ENCODE measurements at regions not wholly inside any gene's neighbourhood (a gene's known extent, or its start where the extent isn't known, plus 50 kb on each side); places are given as distances from the start of the nearest gene placed in this dataset.

GRCh38 chr13:30123575-30123974 lies 183.8 kb downstream of the KATNAL1 start:
- TF ChIP-seq CTCF (IDR thresholded peaks at IDR 0.05; ENCODE audit: extremely low read depth, insufficient read depth, missing control alignments) = no peak
- DNase-seq (ENCODE audit: low spot score) = no peak
- in situ Hi-C loops (cut with MboI; ENCODE audit: low pct_unique_long_range_greater_than_20kb, low sequenced_read_pairs, unreplicated experiment) = loop anchor here (25.0 kb wide), 1 partner anchor 611 kb away; no protein-coding TSS in a partner anchor

- in situ Hi-C loops (cut with MboI; ENCODE audit: low pct_unique_long_range_greater_than_20kb, low sequenced_read_pairs, unreplicated experiment) = loop anchor here (25.0 kb wide), 1 partner anchor 609 kb away; no protein-coding TSS in a partner anchor
- no peak for TF ChIP-seq CTCF (IDR thresholded peaks at IDR 0.05; ENCODE audit: extremely low read depth, insufficient read depth, missing control alignments)
- no peak for DNase-seq (ENCODE audit: low spot score)
Observed at GRCh38 chr13:30121666-30122065, 185.7 kb downstream of the KATNAL1 start.

- in situ Hi-C loops (cut with MboI; ENCODE audit: low pct_unique_long_range_greater_than_20kb, low sequenced_read_pairs, unreplicated experiment) = loop anchor here (25.0 kb wide), 1 partner anchor 609 kb away; no protein-coding TSS in a partner anchor
- TF ChIP-seq CTCF (IDR thresholded peaks at IDR 0.05; ENCODE audit: extremely low read depth, insufficient read depth, missing control alignments) = no peak
- no peak for DNase-seq (ENCODE audit: low spot score)
Observed at GRCh38 chr13:30121244-30121643, 186.1 kb downstream of the KATNAL1 start.

- no peak for TF ChIP-seq CTCF (IDR thresholded peaks at IDR 0.05; ENCODE audit: extremely low read depth, insufficient read depth, missing control alignments)
- in situ Hi-C loops (cut with MboI; ENCODE audit: low pct_unique_long_range_greater_than_20kb, low sequenced_read_pairs, unreplicated experiment) = loop anchor here (25.0 kb wide), 1 partner anchor 608 kb away; no protein-coding TSS in a partner anchor
- DNase-seq (ENCODE audit: low spot score) = no peak
Observed at GRCh38 chr13:30120133-30120822, 187.1 kb downstream of the KATNAL1 start.

- in situ Hi-C loops (cut with MboI; ENCODE audit: low pct_unique_long_range_greater_than_20kb, low sequenced_read_pairs, unreplicated experiment) = loop anchor here (10.0 to 25.0 kb wide), 2 partner anchors 345 to 607 kb away; no protein-coding TSS in a partner anchor
- TF ChIP-seq CTCF (IDR thresholded peaks at IDR 0.05; ENCODE audit: extremely low read depth, insufficient read depth, missing control alignments) = no peak
- DNase-seq (ENCODE audit: low spot score) = no peak
Observed at GRCh38 chr13:30119476-30119875, 187.9 kb downstream of the KATNAL1 start.

GRCh38 chr13:30116379-30116778 lies 191.0 kb downstream of the KATNAL1 start:
- DNase-seq (ENCODE audit: low spot score) = no peak
- no peak for TF ChIP-seq CTCF (IDR thresholded peaks at IDR 0.05; ENCODE audit: extremely low read depth, insufficient read depth, missing control alignments)
- in situ Hi-C loops (cut with MboI; ENCODE audit: low pct_unique_long_range_greater_than_20kb, low sequenced_read_pairs, unreplicated experiment) = loop anchor here (10.0 to 25.0 kb wide), 2 partner anchors 342 to 604 kb away; no protein-coding TSS in a partner anchor

Data from GM13977 (cell line).